ENCODE measurements at regions not wholly inside any gene's neighbourhood (a gene's known extent, or its start where the extent isn't known, plus 50 kb on each side); places are given as distances from the start of the nearest gene placed in this dataset.

GRCh38 chr10:94108200-94108599 lies 114.5 kb downstream of the PLCE1 start:
- TF ChIP-seq, protein P1, sequence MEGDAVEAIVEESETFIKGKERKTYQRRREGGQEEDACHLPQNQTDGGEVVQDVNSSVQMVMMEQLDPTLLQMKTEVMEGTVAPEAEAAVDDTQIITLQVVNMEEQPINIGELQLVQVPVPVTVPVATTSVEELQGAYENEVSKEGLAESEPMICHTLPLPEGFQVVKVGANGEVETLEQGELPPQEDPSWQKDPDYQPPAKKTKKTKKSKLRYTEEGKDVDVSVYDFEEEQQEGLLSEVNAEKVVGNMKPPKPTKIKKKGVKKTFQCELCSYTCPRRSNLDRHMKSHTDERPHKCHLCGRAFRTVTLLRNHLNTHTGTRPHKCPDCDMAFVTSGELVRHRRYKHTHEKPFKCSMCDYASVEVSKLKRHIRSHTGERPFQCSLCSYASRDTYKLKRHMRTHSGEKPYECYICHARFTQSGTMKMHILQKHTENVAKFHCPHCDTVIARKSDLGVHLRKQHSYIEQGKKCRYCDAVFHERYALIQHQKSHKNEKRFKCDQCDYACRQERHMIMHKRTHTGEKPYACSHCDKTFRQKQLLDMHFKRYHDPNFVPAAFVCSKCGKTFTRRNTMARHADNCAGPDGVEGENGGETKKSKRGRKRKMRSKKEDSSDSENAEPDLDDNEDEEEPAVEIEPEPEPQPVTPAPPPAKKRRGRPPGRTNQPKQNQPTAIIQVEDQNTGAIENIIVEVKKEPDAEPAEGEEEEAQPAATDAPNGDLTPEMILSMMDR (IDR thresholded peaks at IDR 0.05), result no peak
- no peak for TF ChIP-seq POLR2A (IDR thresholded peaks at IDR 0.05)
- no peak for TF ChIP-seq POLR2AphosphoS5 (IDR thresholded peaks at IDR 0.05; ENCODE audit: insufficient read depth in 1 of 2, low read depth in 1 of 2)

All from vagina (tissue), 2 donors.